AG09309 (cell line): ENCODE measurements at regions not wholly inside any gene's neighbourhood (a gene's known extent, or its start where the extent isn't known, plus 50 kb on each side); places are given as distances from the start of the nearest gene placed in this dataset.

ENCODE experiments used
- DNase-seq: peaks from one replicate; pipeline ENCODE4 v3.0.0-alpha.2; 2010; ENCODE audit warnings: low read depth
- H3K4me3 ChIP-seq: 2 replicates; pipeline ENCODE4 v1.5.1; 2011; ENCODE audit warnings: mild to moderate bottlenecking, low read depth, low read length, moderate library complexity; ENCODE audit not compliant: control insufficient read depth
- CTCF ChIP-seq: IDR thresholded peaks from 2 replicates; pipeline ENCODE4 v1.5.1; 2011; ENCODE audit warnings: mild to moderate bottlenecking, low read depth, low read length, inconsistent platforms; ENCODE audit not compliant: insufficient read depth, control insufficient read depth; ENCODE audit errors: missing control alignments

- no peak for TF ChIP-seq CTCF
- no peak overlapping the region for H3K4me3 ChIP-seq
- no peak for DNase-seq
Measured at GRCh38 chr3:157876556-157876955, 229.7 kb downstream of the SHOX2 start.

- no peak overlapping the region for H3K4me3 ChIP-seq
- no peak for DNase-seq
Measured at GRCh38 chr3:157872902-157873301, 233.3 kb downstream of the SHOX2 start.

GRCh38 chr3:157871838-157872460 lies 234.3 kb downstream of the SHOX2 start:
- TF ChIP-seq CTCF = no peak
- no peak for DNase-seq

More at GRCh38 chr3:157872902-157873301, 233.3 kb downstream of the SHOX2 start:
- TF ChIP-seq CTCF = no peak

GRCh38 chr3:157871248-157871647 lies 235.0 kb downstream of the SHOX2 start:
- no peak for TF ChIP-seq CTCF
- DNase-seq = no peak

More at GRCh38 chr3:157871838-157872460, 234.3 kb downstream of the SHOX2 start:
- no peak overlapping the region for H3K4me3 ChIP-seq

GRCh38 chr3:157868946-157869345 lies 237.3 kb downstream of the SHOX2 start:
- DNase-seq = no peak
- TF ChIP-seq CTCF = no peak
- no peak overlapping the region for H3K4me3 ChIP-seq

More at GRCh38 chr3:157871248-157871647, 235.0 kb downstream of the SHOX2 start:
- H3K4me3 ChIP-seq = no peak overlapping the region

- H3K4me3 ChIP-seq = no peak overlapping the region
- TF ChIP-seq CTCF = no peak
- DNase-seq = peak; percentile 64
Measured at GRCh38 chr3:157868196-157868595, 238.0 kb downstream of the SHOX2 start.
